ENCODE measurements at regions not wholly inside any gene's neighbourhood (a gene's known extent, or its start where the extent isn't known, plus 50 kb on each side); places are given as distances from the start of the nearest gene placed in this dataset.

DNA sequence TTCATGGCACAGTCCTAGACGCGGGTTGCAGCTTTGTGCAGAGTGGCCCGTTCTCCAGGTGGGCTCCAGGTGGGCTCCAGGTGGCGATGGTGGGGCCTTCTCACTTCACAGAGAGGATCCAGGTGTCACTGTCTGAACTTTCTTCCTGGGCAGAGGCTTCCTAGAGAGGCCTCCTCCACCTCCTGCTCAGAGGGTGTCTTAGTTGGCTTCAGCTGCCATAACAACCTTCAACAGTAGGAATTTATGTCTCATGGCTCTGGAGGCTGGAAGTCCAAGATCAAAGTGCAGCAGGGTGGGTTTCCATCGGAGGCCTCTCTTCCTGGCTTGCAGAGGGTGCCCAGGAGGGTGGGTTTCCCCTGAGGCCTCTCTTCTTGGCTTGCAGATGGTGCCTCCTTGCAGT lies 125.1 kb downstream of the GLRX3 start:
- no TSS peak for BruUV-seq (replicated peaks)
- no peaks in the 10 kb centered on the region for H3K79me2 ChIP-seq (ENCODE audit: low read length)
- no peak overlapping the region for H3K4me3 ChIP-seq (ENCODE audit: low read length)
- H3K9ac ChIP-seq (ENCODE audit: low read length), result no peak overlapping the region
- H3K9me2 ChIP-seq (replicated peaks; ENCODE audit: low read length), result no peaks in the 10 kb centered on the region
- no peaks in the 10 kb centered on the region for H3K27me3 ChIP-seq (ENCODE audit: low read length)
- H3K4me1 ChIP-seq (ENCODE audit: insufficient read depth, low read length), result no peaks in the 10 kb centered on the region
- H3K9me3 ChIP-seq (ENCODE audit: low read length), result no peaks in the 10 kb centered on the region
- intact Hi-C loops (cut with micrococcal nuclease), result no loop called here
- no peaks in the 10 kb centered on the region for H4K20me1 ChIP-seq (ENCODE audit: low read length)
- no peak overlapping the region for H3K4me2 ChIP-seq (ENCODE audit: low read length)
- H3K27ac ChIP-seq (ENCODE audit: low read length), result no peak overlapping the region
- DNase-seq (no peak), ATAC-seq (no peak)
- POLR2A ChIA-PET (ENCODE audit: unreplicated experiment), result no interaction called here
- H3F3A ChIP-seq (ENCODE audit: low read length, unreplicated experiment), result no peaks in the 10 kb centered on the region
- CTCF ChIA-PET, result no interaction called here
- TF ChIP-seq EZH2 (IDR thresholded peaks at IDR 0.05; ENCODE audit: low read length, unreplicated experiment), result no peak
- TF ChIP-seq, protein P1, sequence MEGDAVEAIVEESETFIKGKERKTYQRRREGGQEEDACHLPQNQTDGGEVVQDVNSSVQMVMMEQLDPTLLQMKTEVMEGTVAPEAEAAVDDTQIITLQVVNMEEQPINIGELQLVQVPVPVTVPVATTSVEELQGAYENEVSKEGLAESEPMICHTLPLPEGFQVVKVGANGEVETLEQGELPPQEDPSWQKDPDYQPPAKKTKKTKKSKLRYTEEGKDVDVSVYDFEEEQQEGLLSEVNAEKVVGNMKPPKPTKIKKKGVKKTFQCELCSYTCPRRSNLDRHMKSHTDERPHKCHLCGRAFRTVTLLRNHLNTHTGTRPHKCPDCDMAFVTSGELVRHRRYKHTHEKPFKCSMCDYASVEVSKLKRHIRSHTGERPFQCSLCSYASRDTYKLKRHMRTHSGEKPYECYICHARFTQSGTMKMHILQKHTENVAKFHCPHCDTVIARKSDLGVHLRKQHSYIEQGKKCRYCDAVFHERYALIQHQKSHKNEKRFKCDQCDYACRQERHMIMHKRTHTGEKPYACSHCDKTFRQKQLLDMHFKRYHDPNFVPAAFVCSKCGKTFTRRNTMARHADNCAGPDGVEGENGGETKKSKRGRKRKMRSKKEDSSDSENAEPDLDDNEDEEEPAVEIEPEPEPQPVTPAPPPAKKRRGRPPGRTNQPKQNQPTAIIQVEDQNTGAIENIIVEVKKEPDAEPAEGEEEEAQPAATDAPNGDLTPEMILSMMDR (conservative IDR thresholded peaks at IDR 0.05; ENCODE audit: low read depth, low read length), result no peak
- TF ChIP-seq EZH2phosphoT487 (IDR thresholded peaks at IDR 0.05; ENCODE audit: borderline replicate concordance, low read length), result no peak
- H3K36me3 ChIP-seq (ENCODE audit: low read depth, low read length), result no peaks in the 10 kb centered on the region
- H2AFZ ChIP-seq (ENCODE audit: low read length), result no peak overlapping the region

DNA sequence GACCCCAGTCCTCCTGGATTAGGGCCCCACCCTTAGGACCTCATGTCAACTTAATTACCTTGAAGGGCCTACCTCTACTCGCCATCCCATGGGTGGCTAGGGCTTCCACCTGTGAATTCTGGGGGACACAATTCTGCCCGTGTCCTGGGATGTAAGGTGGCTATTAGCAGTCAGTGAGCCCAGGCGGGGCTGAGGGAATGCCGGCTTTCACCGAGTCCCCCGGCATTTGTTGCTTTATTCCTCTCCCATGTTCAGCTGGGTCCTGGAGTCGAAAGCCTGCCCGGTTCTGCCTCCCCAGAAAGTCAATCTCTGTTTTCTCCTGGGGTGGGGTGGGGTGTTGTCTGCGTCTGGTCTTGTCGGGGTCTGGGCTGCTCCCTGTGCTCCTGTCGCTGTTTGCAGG lies 125.6 kb downstream of the GLRX3 start:
- Histone ChIP-seq H3K36me3 (ENCODE audit: low read depth, low read length) (no peaks in the 10 kb centered on the region), H2AFZ (ENCODE audit: low read length) (no peak overlapping the region), H3K27ac (ENCODE audit: low read length) (no peak overlapping the region), H4K20me1 (ENCODE audit: low read length) (no peaks in the 10 kb centered on the region), H3K79me2 (ENCODE audit: low read length) (no peaks in the 10 kb centered on the region), H3F3A (ENCODE audit: low read length, unreplicated experiment) (no peaks in the 10 kb centered on the region), H3K9me3 (ENCODE audit: low read length) (no peaks in the 10 kb centered on the region), H3K9ac (ENCODE audit: low read length) (no peak overlapping the region), H3K4me1 (ENCODE audit: insufficient read depth, low read length) (no peaks in the 10 kb centered on the region), H3K9me2 (replicated peaks; ENCODE audit: low read length) (no peaks in the 10 kb centered on the region), H3K27me3 (ENCODE audit: low read length) (no peaks in the 10 kb centered on the region), H3K4me3 (ENCODE audit: low read length) (no peak overlapping the region), H3K4me2 (ENCODE audit: low read length) (no peak overlapping the region)
- DNase-seq (no peak), ATAC-seq (no peak)
- intact Hi-C loops (cut with micrococcal nuclease), result no loop called here
- TF ChIP-seq EZH2phosphoT487 (IDR thresholded peaks at IDR 0.05; ENCODE audit: borderline replicate concordance, low read length) (no peak), EZH2 (IDR thresholded peaks at IDR 0.05; ENCODE audit: low read length, unreplicated experiment) (no peak)
- TF ChIP-seq, protein P1 (conservative IDR thresholded peaks at IDR 0.05; ENCODE audit: low read depth, low read length), result no peak
- POLR2A ChIA-PET (ENCODE audit: unreplicated experiment), result no interaction called here
- CTCF ChIA-PET, result no interaction called here
- no TSS peak for BruUV-seq (replicated peaks)

DNA sequence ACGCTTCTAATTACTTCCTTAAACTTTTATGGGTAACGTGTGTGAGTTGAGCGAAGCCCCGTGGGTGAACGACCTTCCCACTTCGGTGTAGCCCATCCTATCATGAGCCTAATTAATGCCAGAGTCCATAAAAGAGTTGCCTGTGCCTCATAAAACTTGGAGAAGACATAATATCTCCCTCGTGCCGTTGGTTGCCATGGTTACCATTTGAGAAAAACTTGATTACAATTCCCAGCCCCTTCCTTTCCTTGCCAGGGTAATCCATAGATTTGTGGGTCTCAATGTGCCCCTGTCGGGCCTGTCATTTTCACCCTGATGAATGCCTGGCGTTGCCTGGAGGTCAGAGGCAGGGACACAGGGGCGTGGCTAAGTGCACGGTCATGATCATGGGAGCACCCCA lies 127.1 kb downstream of the GLRX3 start:
- DNase-seq, result no peak
- no peaks in the 10 kb centered on the region for H3K36me3 ChIP-seq (ENCODE audit: low read depth, low read length)
- intact Hi-C loops (cut with micrococcal nuclease), result no loop called here
- H3K79me2 ChIP-seq (ENCODE audit: low read length), result no peaks in the 10 kb centered on the region
- ChIA-PET POLR2A (ENCODE audit: unreplicated experiment) (no interaction called here), CTCF (no interaction called here)
- H3K27ac ChIP-seq (ENCODE audit: low read length), result no peak overlapping the region
- H3K27me3 ChIP-seq (ENCODE audit: low read length), result no peaks in the 10 kb centered on the region
- H3F3A ChIP-seq (ENCODE audit: low read length, unreplicated experiment), result no peaks in the 10 kb centered on the region
- no peak for ATAC-seq
- H3K9me3 ChIP-seq (ENCODE audit: low read length), result no peaks in the 10 kb centered on the region
- no peaks in the 10 kb centered on the region for H4K20me1 ChIP-seq (ENCODE audit: low read length)
- H3K9me2 ChIP-seq (replicated peaks; ENCODE audit: low read length), result no peaks in the 10 kb centered on the region
- no peak overlapping the region for H2AFZ ChIP-seq (ENCODE audit: low read length)
- H3K4me1 ChIP-seq (ENCODE audit: insufficient read depth, low read length), result no peaks in the 10 kb centered on the region
- H3K9ac ChIP-seq (ENCODE audit: low read length), result no peak overlapping the region
- BruUV-seq (replicated peaks), result no TSS peak
- TF ChIP-seq EZH2phosphoT487 (IDR thresholded peaks at IDR 0.05; ENCODE audit: borderline replicate concordance, low read length) (no peak), EZH2 (IDR thresholded peaks at IDR 0.05; ENCODE audit: low read length, unreplicated experiment) (no peak)
- TF ChIP-seq, protein P1 (conservative IDR thresholded peaks at IDR 0.05; ENCODE audit: low read depth, low read length), result no peak
- no peak overlapping the region for H3K4me2 ChIP-seq (ENCODE audit: low read length)
- H3K4me3 ChIP-seq (ENCODE audit: low read length), result no peak overlapping the region
